ENCODE measurements at regions not wholly inside any gene's neighbourhood (a gene's known extent, or its start where the extent isn't known, plus 50 kb on each side); places are given as distances from the start of the nearest gene placed in this dataset.

- H3K4me3 ChIP-seq (replicated peaks; ENCODE audit: low read depth, low read length): no peak overlapping the region
- TF ChIP-seq CTCF (IDR thresholded peaks at IDR 0.05; ENCODE audit: low read length, missing control alignments): no peak
- no peak for DNase-seq (ENCODE audit: low read depth)
Measured at GRCh38 chr4:157886645-157887044, 286.2 kb downstream of the GASK1B start.

- TF ChIP-seq CTCF (IDR thresholded peaks at IDR 0.05; ENCODE audit: low read length, missing control alignments): no peak
- no peak for DNase-seq (ENCODE audit: low read depth)
- no peak overlapping the region for H3K4me3 ChIP-seq (replicated peaks; ENCODE audit: low read depth, low read length)
Measured at GRCh38 chr4:157885811-157886210, 287.0 kb downstream of the GASK1B start.

- no peak for TF ChIP-seq CTCF (IDR thresholded peaks at IDR 0.05; ENCODE audit: low read length, missing control alignments)
- no peak for DNase-seq (ENCODE audit: low read depth)
- no peak overlapping the region for H3K4me3 ChIP-seq (replicated peaks; ENCODE audit: low read depth, low read length)
Measured at GRCh38 chr4:157882901-157883300, 289.9 kb downstream of the GASK1B start.

- H3K4me3 ChIP-seq (replicated peaks; ENCODE audit: low read depth, low read length): no peak overlapping the region
- no peak for DNase-seq (ENCODE audit: low read depth)
- TF ChIP-seq CTCF (IDR thresholded peaks at IDR 0.05; ENCODE audit: low read length, missing control alignments): no peak
Measured at GRCh38 chr4:157880761-157881160, 292.1 kb downstream of the GASK1B start.

- TF ChIP-seq CTCF (IDR thresholded peaks at IDR 0.05; ENCODE audit: low read length, missing control alignments): no peak
- H3K4me3 ChIP-seq (replicated peaks; ENCODE audit: low read depth, low read length): no peak overlapping the region
- DNase-seq (ENCODE audit: low read depth): no peak
Measured at GRCh38 chr4:157854819-157855218, 318.0 kb downstream of the GASK1B start.

GRCh38 chr4:157840648-157841047 lies 332.2 kb downstream of the GASK1B start:
- no peak overlapping the region for H3K4me3 ChIP-seq (replicated peaks; ENCODE audit: low read depth, low read length)
- no peak for DNase-seq (ENCODE audit: low read depth)
- no peak for TF ChIP-seq CTCF (IDR thresholded peaks at IDR 0.05; ENCODE audit: low read length, missing control alignments)

- no peak for DNase-seq (ENCODE audit: low read depth)
- TF ChIP-seq CTCF (IDR thresholded peaks at IDR 0.05; ENCODE audit: low read length, missing control alignments): no peak
Measured at GRCh38 chr4:157840034-157840433, 332.8 kb downstream of the GASK1B start.

More at GRCh38 chr4:157840034-157840433, 332.8 kb downstream of the GASK1B start:
- no peak overlapping the region for H3K4me3 ChIP-seq (replicated peaks; ENCODE audit: low read depth, low read length)

Data from fibroblast of pulmonary artery (primary cell).